Ishikawa (cell line): ENCODE measurements at regions not wholly inside any gene's neighbourhood (a gene's known extent, or its start where the extent isn't known, plus 50 kb on each side); places are given as distances from the start of the nearest gene placed in this dataset.

ENCODE experiments used
- EP300 ChIP-seq: IDR thresholded peaks from 2 replicates; pipeline ENCODE4 v1.6.1; 2012; ENCODE audit warnings: borderline replicate concordance
- TAF1 ChIP-seq: IDR thresholded peaks from 2 replicates; pipeline ENCODE4 v1.6.1; 2012; ENCODE audit warnings: low read depth, mild to moderate bottlenecking
- TF ChIP-seq, protein P1 (sequence below): IDR thresholded peaks from 2 replicates; pipeline ENCODE4 v1.6.1; 2012; ENCODE audit warnings: low read depth, mild to moderate bottlenecking
- TF ChIP-seq, protein P2 (sequence below): IDR thresholded peaks from 2 replicates; pipeline ENCODE4 v1.6.1; 2012

DNA sequence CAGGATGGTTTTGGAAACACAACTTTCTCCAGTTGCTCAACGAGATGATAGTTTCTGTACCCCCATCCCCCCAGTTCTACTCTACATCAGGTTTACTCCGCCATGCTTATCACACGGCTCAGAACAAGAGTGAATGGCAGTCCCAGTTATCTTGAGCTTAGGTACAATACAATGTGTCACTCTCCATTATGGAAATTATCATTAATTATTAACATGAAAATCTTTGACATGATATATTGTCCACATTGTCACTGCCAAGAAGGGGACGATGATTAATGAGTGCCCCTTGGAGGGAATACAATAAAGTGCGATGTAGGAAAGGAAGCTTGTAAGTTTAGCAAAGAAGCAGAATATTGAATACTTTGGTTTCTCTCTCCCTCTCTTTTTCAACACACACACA is 252.6 kb upstream of the CFAP20DC start:
- TF ChIP-seq EP300 (no peak), TAF1 (no peak)
- TF ChIP-seq, protein P1, sequence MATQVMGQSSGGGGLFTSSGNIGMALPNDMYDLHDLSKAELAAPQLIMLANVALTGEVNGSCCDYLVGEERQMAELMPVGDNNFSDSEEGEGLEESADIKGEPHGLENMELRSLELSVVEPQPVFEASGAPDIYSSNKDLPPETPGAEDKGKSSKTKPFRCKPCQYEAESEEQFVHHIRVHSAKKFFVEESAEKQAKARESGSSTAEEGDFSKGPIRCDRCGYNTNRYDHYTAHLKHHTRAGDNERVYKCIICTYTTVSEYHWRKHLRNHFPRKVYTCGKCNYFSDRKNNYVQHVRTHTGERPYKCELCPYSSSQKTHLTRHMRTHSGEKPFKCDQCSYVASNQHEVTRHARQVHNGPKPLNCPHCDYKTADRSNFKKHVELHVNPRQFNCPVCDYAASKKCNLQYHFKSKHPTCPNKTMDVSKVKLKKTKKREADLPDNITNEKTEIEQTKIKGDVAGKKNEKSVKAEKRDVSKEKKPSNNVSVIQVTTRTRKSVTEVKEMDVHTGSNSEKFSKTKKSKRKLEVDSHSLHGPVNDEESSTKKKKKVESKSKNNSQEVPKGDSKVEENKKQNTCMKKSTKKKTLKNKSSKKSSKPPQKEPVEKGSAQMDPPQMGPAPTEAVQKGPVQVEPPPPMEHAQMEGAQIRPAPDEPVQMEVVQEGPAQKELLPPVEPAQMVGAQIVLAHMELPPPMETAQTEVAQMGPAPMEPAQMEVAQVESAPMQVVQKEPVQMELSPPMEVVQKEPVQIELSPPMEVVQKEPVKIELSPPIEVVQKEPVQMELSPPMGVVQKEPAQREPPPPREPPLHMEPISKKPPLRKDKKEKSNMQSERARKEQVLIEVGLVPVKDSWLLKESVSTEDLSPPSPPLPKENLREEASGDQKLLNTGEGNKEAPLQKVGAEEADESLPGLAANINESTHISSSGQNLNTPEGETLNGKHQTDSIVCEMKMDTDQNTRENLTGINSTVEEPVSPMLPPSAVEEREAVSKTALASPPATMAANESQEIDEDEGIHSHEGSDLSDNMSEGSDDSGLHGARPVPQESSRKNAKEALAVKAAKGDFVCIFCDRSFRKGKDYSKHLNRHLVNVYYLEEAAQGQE: no peak
- TF ChIP-seq, protein P2, sequence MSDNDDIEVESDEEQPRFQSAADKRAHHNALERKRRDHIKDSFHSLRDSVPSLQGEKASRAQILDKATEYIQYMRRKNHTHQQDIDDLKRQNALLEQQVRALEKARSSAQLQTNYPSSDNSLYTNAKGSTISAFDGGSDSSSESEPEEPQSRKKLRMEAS: no peak
